Liver (tissue), 8 donors: ENCODE measurements at regions not wholly inside any gene's neighbourhood (a gene's known extent, or its start where the extent isn't known, plus 50 kb on each side); places are given as distances from the start of the nearest gene placed in this dataset.

Source experiments
- DNase-seq: peaks from one replicate; pipeline ENCODE4 v3.0.0-alpha.2; 2017; ENCODE audit warnings: low spot score
- H3K27ac ChIP-seq, 2 donors: one replicate each; pipeline ENCODE4 v1.7.0; 2013; ENCODE audit warnings: inconsistent platforms in 2 of 2, low read length in 2 of 2, control low read depth in 1 of 2, low read depth in 1 of 2, mild to moderate bottlenecking in 1 of 2
- H3K27me3 ChIP-seq, 4 donors: one replicate each; pipeline versions ENCODE4 v1.6.1 to v1.7.0; 2013; ENCODE audit warnings: low read length in 3 of 4, inconsistent platforms in 1 of 4, mild to moderate bottlenecking in 1 of 4, moderate library complexity in 1 of 4; ENCODE audit not compliant: control insufficient read depth in 4 of 4, insufficient read depth in 4 of 4
- H3K36me3 ChIP-seq, 4 donors: one replicate each; pipeline versions ENCODE4 v1.6.1 to v1.7.0; 2013; ENCODE audit warnings: low read length in 3 of 4, mild to moderate bottlenecking in 3 of 4, low read depth in 1 of 4, moderate library complexity in 1 of 4; ENCODE audit not compliant: control insufficient read depth in 4 of 4, insufficient read depth in 3 of 4
- H3K4me1 ChIP-seq, 4 donors: one replicate each; pipeline versions ENCODE4 v1.6.1 to v1.7.0; 2013; ENCODE audit warnings: low read length in 3 of 4, mild to moderate bottlenecking in 3 of 4, moderate library complexity in 1 of 4; ENCODE audit not compliant: control insufficient read depth in 4 of 4, insufficient read depth in 4 of 4
- H3K4me3 ChIP-seq, 3 donors: one replicate each; pipeline versions ENCODE4 v1.6.1 to v1.7.0; 2013; ENCODE audit warnings: low read length in 3 of 3, control low read depth in 1 of 3, low read depth in 1 of 3, mild to moderate bottlenecking in 1 of 3
- H3K9ac ChIP-seq, 2 donors: one replicate each; pipeline ENCODE4 v1.7.0; 2013; ENCODE audit warnings: low read length in 2 of 2, mild to moderate bottlenecking in 2 of 2, moderate library complexity in 2 of 2, control low read depth in 1 of 2, low read depth in 1 of 2
- H3K9me3 ChIP-seq, 4 donors: one replicate each; pipeline versions ENCODE4 v1.6.1 to v1.7.0; 2013; ENCODE audit warnings: low read length in 3 of 4; ENCODE audit not compliant: control insufficient read depth in 4 of 4
- ATF3 ChIP-seq: IDR thresholded peaks from 2 replicates; pipeline ENCODE4 v1.6.1; 2016; ENCODE audit warnings: antibody characterized with exemption
- CTCF ChIP-seq: fragments of 150-350 bp; IDR thresholded peaks from 2 replicates; pipeline ENCODE4 v1.5.1; 2017; ENCODE audit warnings: improper control_type of control experiment, low read depth, low read length; ENCODE audit not compliant: missing input control
- EGR1 ChIP-seq, 2 donors: IDR thresholded peaks; 2 replicates each; pipeline ENCODE4 v1.6.1; 2016 to 2018; ENCODE audit warnings: antibody characterized with exemption in 2 of 2, low read depth in 2 of 2
- FOXA1 ChIP-seq: IDR thresholded peaks from 2 replicates; pipeline ENCODE4 v1.6.1; 2016; ENCODE audit warnings: antibody characterized with exemption
- FOXA2 ChIP-seq: IDR thresholded peaks from 2 replicates; pipeline ENCODE4 v1.6.1; 2016; ENCODE audit warnings: antibody characterized with exemption
- GABPA ChIP-seq, 2 donors: IDR thresholded peaks in 1 of 2; conservative IDR thresholded peaks in 1 of 2; 2 replicates each; pipeline ENCODE4 v1.6.1; 2016; ENCODE audit warnings: antibody characterized with exemption in 2 of 2, mild to moderate bottlenecking in 1 of 2, moderate library complexity in 1 of 2
- HNF4A ChIP-seq, 2 donors: conservative IDR thresholded peaks; 2 replicates each; pipeline ENCODE4 v1.6.1; 2016; ENCODE audit warnings: antibody characterized with exemption in 2 of 2, mild to moderate bottlenecking in 2 of 2
- HNF4G ChIP-seq: IDR thresholded peaks from 2 replicates; pipeline ENCODE4 v1.6.1; 2016; ENCODE audit warnings: antibody characterized with exemption
- JUND ChIP-seq, 2 donors: IDR thresholded peaks; 2 replicates each; pipeline ENCODE4 v1.6.1; 2016; ENCODE audit warnings: antibody characterized with exemption in 2 of 2
- MAX ChIP-seq: IDR thresholded peaks from 2 replicates; pipeline ENCODE4 v1.6.1; 2016; ENCODE audit warnings: antibody characterized with exemption
- NR2F2 ChIP-seq: IDR thresholded peaks from 2 replicates; pipeline ENCODE4 v1.6.1; 2016; ENCODE audit warnings: antibody characterized with exemption
- RAD21 ChIP-seq, 2 donors: IDR thresholded peaks; 2 replicates each; pipeline ENCODE4 v1.6.1; 2016; ENCODE audit warnings: antibody characterized with exemption in 2 of 2, mild to moderate bottlenecking in 2 of 2
- REST ChIP-seq: IDR thresholded peaks from 2 replicates; pipeline ENCODE4 v1.6.1; 2016; ENCODE audit warnings: antibody characterized with exemption, mild to moderate bottlenecking
- RXRA ChIP-seq, 2 donors: IDR thresholded peaks; 2 replicates each; pipeline ENCODE4 v1.6.1; 2017 to 2018; ENCODE audit warnings: antibody characterized with exemption in 2 of 2, mild to moderate bottlenecking in 1 of 2
- SP1 ChIP-seq: IDR thresholded peaks from 2 replicates; pipeline ENCODE4 v1.6.1; 2018; ENCODE audit warnings: antibody characterized with exemption, mild to moderate bottlenecking
- TAF1 ChIP-seq: conservative IDR thresholded peaks from 2 replicates; pipeline ENCODE4 v1.6.1; 2016; ENCODE audit warnings: antibody characterized with exemption, mild to moderate bottlenecking
- ZBTB33 ChIP-seq: IDR thresholded peaks from 2 replicates; pipeline ENCODE4 v1.6.1; 2016; ENCODE audit warnings: antibody characterized with exemption
- WGBS: extraction: QIAGEN DNeasy Blood & Tissue Kit; methylation state at CpG from one replicate; pipeline ENCODE4 v1.1.7; 2013; 5-methylcytosine and 5-hydroxymethylcytosine counted together
- donor health status: healthy.
- donor health status: healthy.
- donor health status: healthy.
- donor health status: healthy.
- donor health status: healthy.

- H3K27ac ChIP-seq: no peak overlapping the region
- H3K4me3 ChIP-seq: no peak overlapping the region
- no peaks in the 10 kb centered on the region for H3K36me3 ChIP-seq
- WGBS: 94% methylated on average over 3 of the region's 3 CpGs
- H3K9ac ChIP-seq: no peak overlapping the region
- H3K9me3 ChIP-seq: no peaks in the 10 kb centered on the region
- DNase-seq: no peak
- no peak for TF ChIP-seq RXRA (IDR thresholded peaks at IDR 0.05)
- TF ChIP-seq REST: no peak
- no peak for TF ChIP-seq GABPA (IDR thresholded peaks at IDR 0.05 in 1 of 2, conservative IDR thresholded peaks at IDR 0.05 in 1 of 2)
- no peak for TF ChIP-seq ZBTB33
- H3K27me3 ChIP-seq: no peaks in the 10 kb centered on the region
- peaks cover 0 to 31% (median 14%) of the 10 kb centered on the region in 4 donors for H3K4me1 ChIP-seq
These were observed 213.8 kb upstream of the EEA1 start for GRCh38 chr12:93142881-93143280.

GRCh38 chr12:93144109-93144508, 215.0 kb upstream of the EEA1 start:
- H3K4me1 ChIP-seq: peaks cover 0 to 19% (median 6%) of the 10 kb centered on the region in 4 donors
- H3K36me3 ChIP-seq: no peaks in the 10 kb centered on the region
- WGBS: 94% methylated on average over 2 of the region's 2 CpGs
- H3K9me3 ChIP-seq: no peaks in the 10 kb centered on the region
- no peaks in the 10 kb centered on the region for H3K27me3 ChIP-seq
- no peak for DNase-seq
- no peak overlapping the region for H3K9ac ChIP-seq
- no peak overlapping the region for H3K4me3 ChIP-seq
- TF ChIP-seq EGR1 (IDR thresholded peaks at IDR 0.05; ENCODE audit: low read depth in 2 of 2): no peak
- TF ChIP-seq REST: no peak
- no peak for TF ChIP-seq NR2F2
- TF ChIP-seq RAD21 (IDR thresholded peaks at IDR 0.05): no peak
- no peak for TF ChIP-seq ATF3
- TF ChIP-seq RXRA (IDR thresholded peaks at IDR 0.05): no peak
- no peak for TF ChIP-seq FOXA1
- no peak for TF ChIP-seq CTCF
- TF ChIP-seq SP1: no peak
- no peak for TF ChIP-seq JUND (IDR thresholded peaks at IDR 0.05)
- TF ChIP-seq ZBTB33: no peak
- no peak for TF ChIP-seq HNF4G
- TF ChIP-seq FOXA2: no peak
- no peak for TF ChIP-seq MAX
- TF ChIP-seq HNF4A (conservative IDR thresholded peaks at IDR 0.05): no peak
- TF ChIP-seq TAF1: no peak
- H3K27ac ChIP-seq: no peak overlapping the region
